ENCODE measurements at regions not wholly inside any gene's neighbourhood (a gene's known extent, or its start where the extent isn't known, plus 50 kb on each side); places are given as distances from the start of the nearest gene placed in this dataset.

- no peak for TF ChIP-seq GATA2 (IDR thresholded peaks at IDR 0.05; ENCODE audit: low read depth, low read length)
- no peak for TF ChIP-seq GATA3 (IDR thresholded peaks at IDR 0.05; ENCODE audit: low read depth, low read length)
These were observed 201.4 kb downstream of the SOCS6 start for GRCh38 chr18:70489986-70490933.
